Neural cell (in vitro differentiated cells): ENCODE measurements at regions not wholly inside any gene's neighbourhood (a gene's known extent, or its start where the extent isn't known, plus 50 kb on each side); places are given as distances from the start of the nearest gene placed in this dataset.

Experiments
- H2AFZ ChIP-seq: fragments of 200-600, 300-800 bp; sonication (generic), shearing (Covaris generic); 2 replicates; pipeline ENCODE4 v1.6.0; 2014; ENCODE audit warnings: low read depth, mild to moderate bottlenecking, antibody characterized with exemption, low read length, moderate library complexity
- H3F3A ChIP-seq: fragments of 200-600 bp; shearing (Covaris generic); 2 replicates; pipeline ENCODE4 v1.6.1; 2016; ENCODE audit warnings: mild to moderate bottlenecking, moderate library complexity, mixed read lengths, antibody characterized with exemption, low read length; ENCODE audit not compliant: insufficient read depth, poor library complexity, severe bottlenecking
- H3K27ac ChIP-seq: fragments of 200-600, 300-800 bp; sonication (generic), shearing (Covaris generic); 2 replicates; pipeline ENCODE4 v1.5.1; 2014; ENCODE audit warnings: mild to moderate bottlenecking, low read length, moderate library complexity
- H3K27me3 ChIP-seq: fragments of 300-800, 200-600 bp; sonication (generic), shearing (Covaris generic); 2 replicates; pipeline ENCODE4 v1.6.0; 2014; ENCODE audit warnings: mild to moderate bottlenecking, low read depth, low read length, moderate library complexity; ENCODE audit not compliant: insufficient read depth
- H3K36me3 ChIP-seq: fragments of 300-800, 200-600 bp; sonication (generic), shearing (Covaris generic); 2 replicates; pipeline ENCODE4 v1.5.1; 2014; ENCODE audit warnings: mild to moderate bottlenecking, antibody characterized with exemption, low read length, moderate library complexity; ENCODE audit not compliant: insufficient read depth
- H3K4me2 ChIP-seq: fragments of 300-800, 200-600 bp; sonication (generic), shearing (Covaris generic); 2 replicates; pipeline ENCODE4 v1.6.0; 2014; ENCODE audit warnings: mild to moderate bottlenecking, low read length
- H3K4me3 ChIP-seq: fragments of 300-800, 200-600 bp; sonication (generic), shearing (Covaris generic); 2 replicates; pipeline ENCODE4 v1.5.1; 2014; ENCODE audit warnings: mild to moderate bottlenecking, low read length, moderate library complexity
- H3K79me2 ChIP-seq: fragments of 200-600 bp; shearing (Covaris generic); replicated peaks from 2 replicates; pipeline ENCODE4 v1.6.0; 2014; ENCODE audit warnings: mild to moderate bottlenecking, low read length, moderate library complexity; ENCODE audit not compliant: insufficient read depth
- H3K9ac ChIP-seq: fragments of 300-800, 200-600 bp; sonication (generic), shearing (Covaris generic); 2 replicates; pipeline ENCODE4 v1.6.1; 2016; ENCODE audit warnings: mild to moderate bottlenecking, low read length, mixed read lengths
- H3K9me2 ChIP-seq: fragments of 200-600 bp; shearing (Covaris generic); 2 replicates; pipeline ENCODE4 v1.6.1; 2016; ENCODE audit warnings: mild to moderate bottlenecking, low read length, mixed read lengths; ENCODE audit not compliant: insufficient read depth
- H3K9me3 ChIP-seq: fragments of 200-600, 300-800 bp; sonication (generic), shearing (Covaris generic); 2 replicates; pipeline ENCODE4 v1.6.1; 2016; ENCODE audit warnings: mild to moderate bottlenecking, mixed run types, low read length, moderate library complexity, mixed read lengths
- H4K20me1 ChIP-seq: fragments of 200-600 bp; shearing (Covaris generic); 2 replicates; pipeline ENCODE4 v1.6.1; 2016; ENCODE audit warnings: mild to moderate bottlenecking, mixed run types; ENCODE audit not compliant: insufficient read depth
- CTCF ChIP-seq: fragments of 450-650 bp; IDR thresholded peaks from 2 replicates; pipeline ENCODE4 v1.5.1; 2014; ENCODE audit warnings: antibody characterized with exemption, mild to moderate bottlenecking, moderate library complexity; ENCODE audit not compliant: poor library complexity, severe bottlenecking
- EP300 ChIP-seq: fragments of 450-650 bp; conservative IDR thresholded peaks from 2 replicates; pipeline ENCODE4 v1.6.1; 2014; ENCODE audit warnings: antibody characterized with exemption, mild to moderate bottlenecking, moderate library complexity; ENCODE audit not compliant: poor library complexity, severe bottlenecking
- EZH2 ChIP-seq: fragments of 200-600, 300-800 bp; shearing (Covaris generic), sonication (generic); IDR thresholded peaks from 2 replicates; pipeline ENCODE4 v1.6.1; 2014; ENCODE audit warnings: antibody characterized with exemption, low read length, borderline replicate concordance, mild to moderate bottlenecking; ENCODE audit not compliant: insufficient read depth, poor library complexity, severe bottlenecking
- MXI1 ChIP-seq: fragments of 450-650 bp; conservative IDR thresholded peaks from 2 replicates; pipeline ENCODE4 v1.6.1; 2014; ENCODE audit warnings: antibody characterized with exemption, mild to moderate bottlenecking; ENCODE audit not compliant: poor library complexity, severe bottlenecking
- POLR2AphosphoS5 ChIP-seq: IDR thresholded peaks from 2 replicates; pipeline ENCODE4 v1.6.1; 2012
- RAD21 ChIP-seq: fragments of 450-650 bp; conservative IDR thresholded peaks from 2 replicates; pipeline ENCODE4 v1.6.1; 2014; ENCODE audit warnings: antibody characterized with exemption, mild to moderate bottlenecking, moderate library complexity
- REST ChIP-seq: IDR thresholded peaks from 2 replicates; pipeline ENCODE4 v1.6.1; 2012; ENCODE audit warnings: borderline replicate concordance
- SMC3 ChIP-seq: fragments of 450-650 bp; conservative IDR thresholded peaks from 2 replicates; pipeline ENCODE4 v1.6.1; 2014; ENCODE audit warnings: antibody characterized with exemption, mild to moderate bottlenecking, moderate library complexity; ENCODE audit not compliant: poor library complexity
- TAF1 ChIP-seq: IDR thresholded peaks from 2 replicates; pipeline ENCODE4 v1.6.1; 2012; ENCODE audit warnings: low read depth

DNA sequence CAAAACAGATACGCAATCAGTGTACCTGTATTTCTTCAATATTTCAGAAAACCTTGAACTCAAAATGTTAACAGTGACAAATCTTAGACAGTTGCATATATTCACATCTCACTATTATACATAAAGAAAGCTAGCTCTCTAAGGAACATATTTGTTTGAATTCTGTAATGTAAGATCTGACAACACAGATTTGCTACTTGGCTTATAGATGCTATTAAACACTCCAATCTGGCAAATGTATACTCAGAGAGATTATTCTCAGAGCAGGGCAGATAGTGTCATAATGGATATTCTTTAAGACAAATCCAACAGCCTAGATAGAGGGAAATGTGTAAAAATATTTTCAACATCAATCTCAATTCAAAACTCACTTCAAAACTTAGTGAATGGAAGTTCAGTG is 794.5 kb upstream of the CDH9 start:
- Histone ChIP-seq H3K27ac (no peak overlapping the region), H3K9ac (no peak overlapping the region), H3K4me3 (no peak overlapping the region), H3K9me2 (no peaks in the 10 kb centered on the region), H2AFZ (no peak overlapping the region), H4K20me1 (no peaks in the 10 kb centered on the region), H3K27me3 (no peaks in the 10 kb centered on the region), H3F3A (no peaks in the 10 kb centered on the region), H3K9me3 (no peaks in the 10 kb centered on the region), H3K79me2 (no peaks in the 10 kb centered on the region), H3K36me3 (no peaks in the 10 kb centered on the region), H3K4me2 (no peak overlapping the region)
- TF ChIP-seq EZH2 (no peak), POLR2AphosphoS5 (no peak), EP300 (no peak), SMC3 (no peak), RAD21 (no peak), CTCF (no peak), MXI1 (no peak), REST (no peak), TAF1 (no peak)

DNA sequence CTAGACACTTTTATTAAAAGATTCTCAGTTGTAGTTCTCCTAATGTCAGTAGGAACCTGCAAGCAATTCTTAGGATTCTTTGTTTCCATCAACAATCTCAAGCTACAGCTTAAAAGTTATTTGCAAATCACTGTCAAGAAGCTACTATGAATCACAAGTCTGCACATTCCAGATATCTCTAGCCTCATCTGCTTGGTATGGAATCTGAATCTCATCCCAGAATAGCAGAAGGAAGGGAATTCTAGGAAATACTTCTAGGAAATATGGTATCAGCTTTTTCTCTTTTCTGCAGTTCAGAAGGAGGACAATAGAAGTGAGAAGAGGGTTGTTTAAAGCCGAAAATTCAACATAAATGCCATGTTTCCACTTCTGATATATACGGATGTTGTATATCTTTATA is 792.2 kb upstream of the CDH9 start:
- H3K9ac ChIP-seq = no peak overlapping the region
- no peaks in the 10 kb centered on the region for H4K20me1 ChIP-seq
- TF ChIP-seq TAF1 (no peak), CTCF (no peak), MXI1 (no peak), SMC3 (no peak), EZH2 (no peak), REST (no peak), EP300 (no peak), POLR2AphosphoS5 (no peak), RAD21 (no peak)
- no peak overlapping the region for H3K4me2 ChIP-seq
- no peak overlapping the region for H3K4me3 ChIP-seq
- H3K36me3 ChIP-seq = no peaks in the 10 kb centered on the region
- no peaks in the 10 kb centered on the region for H3F3A ChIP-seq
- no peaks in the 10 kb centered on the region for H3K27me3 ChIP-seq
- no peak overlapping the region for H2AFZ ChIP-seq
- no peaks in the 10 kb centered on the region for H3K79me2 ChIP-seq
- H3K27ac ChIP-seq = no peak overlapping the region
- H3K9me2 ChIP-seq = no peaks in the 10 kb centered on the region
- no peaks in the 10 kb centered on the region for H3K9me3 ChIP-seq
